ENCODE measurements at regions not wholly inside any gene's neighbourhood (a gene's known extent, or its start where the extent isn't known, plus 50 kb on each side); places are given as distances from the start of the nearest gene placed in this dataset.

DNA sequence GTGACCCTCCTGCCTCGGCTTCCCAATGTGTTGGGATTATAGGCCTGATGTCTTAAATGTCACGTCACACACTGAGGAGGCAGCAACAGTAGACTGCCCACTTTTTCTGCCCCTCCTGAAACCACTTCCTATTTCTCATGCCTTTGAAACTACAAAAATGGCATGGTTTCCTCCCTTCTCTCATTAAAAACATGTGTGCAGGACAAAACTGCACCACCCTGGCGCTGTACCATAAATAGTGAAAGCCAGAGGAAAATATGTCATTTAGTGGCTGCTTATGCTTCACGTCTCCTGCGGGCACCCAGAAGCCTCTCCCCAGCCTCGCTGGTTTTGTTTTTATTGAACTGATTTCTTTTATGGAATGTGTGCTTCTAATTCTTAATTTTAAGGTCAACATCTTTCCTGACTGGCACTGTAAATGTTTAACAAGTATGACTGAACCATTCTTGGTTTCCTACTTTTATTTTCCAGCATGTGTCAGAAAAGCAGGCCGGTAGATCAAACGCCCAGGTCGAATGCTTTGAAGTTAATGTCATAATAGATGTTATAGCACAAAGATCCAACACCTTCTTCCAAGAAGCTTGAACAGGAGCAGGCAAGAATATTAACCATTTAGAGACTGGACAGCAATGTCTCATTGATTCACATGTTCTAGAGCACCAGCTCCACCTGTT lies 59.6 kb upstream of the C1orf87 start:
- TF ChIP-seq POLR2AphosphoS5 (IDR thresholded peaks at IDR 0.05; ENCODE audit: borderline replicate concordance, low read depth, low read length), result no peak
- TF ChIP-seq EZH2 (IDR thresholded peaks at IDR 0.05), result no peak
- TF ChIP-seq FOXP2 (optimal IDR thresholded peaks at IDR 0.05; ENCODE audit: control extremely low read depth, extremely low read length, insufficient read depth), result no peak

Measured in SK-N-MC (cell line).